H9 (cell line): ENCODE measurements at regions not wholly inside any gene's neighbourhood (a gene's known extent, or its start where the extent isn't known, plus 50 kb on each side); places are given as distances from the start of the nearest gene placed in this dataset.

ENCODE experiments used
- DNase-seq: peaks from one replicate; pipeline ENCODE4 v3.0.0-alpha.2; 2017
- H2AFZ ChIP-seq: one replicate; pipeline ENCODE4 v1.6.1; 2013; ENCODE audit warnings: mild to moderate bottlenecking, low read length, control low read depth, moderate library complexity
- H2AK5ac ChIP-seq: 2 replicates; pipeline ENCODE4 v1.6.1; 2013; ENCODE audit warnings: low read length, control low read depth, mixed read lengths; ENCODE audit not compliant: insufficient read length
- H2BK120ac ChIP-seq: one replicate; pipeline ENCODE4 v1.6.1; 2013; ENCODE audit warnings: low read depth, mild to moderate bottlenecking, low read length, control low read depth, inconsistent platforms; ENCODE audit not compliant: poor library complexity, severe bottlenecking
- H2BK12ac ChIP-seq: 2 replicates; pipeline ENCODE4 v1.6.1; 2013; ENCODE audit warnings: low read length, control low read depth, mixed read lengths, low read depth; ENCODE audit not compliant: insufficient read length
- H2BK15ac ChIP-seq: 2 replicates; pipeline ENCODE4 v1.6.1; 2013; ENCODE audit warnings: low read depth, low read length, control low read depth
- H2BK20ac ChIP-seq: one replicate; pipeline ENCODE4 v1.6.1; 2013; ENCODE audit warnings: low read depth, mild to moderate bottlenecking, low read length, control low read depth, inconsistent platforms; ENCODE audit not compliant: poor library complexity, severe bottlenecking
- H2BK5ac ChIP-seq: 2 replicates; pipeline ENCODE4 v1.6.1; 2013; ENCODE audit warnings: low read length, control low read depth, mixed read lengths; ENCODE audit not compliant: insufficient read length
- H3K14ac ChIP-seq: 2 replicates; pipeline ENCODE4 v1.6.1; 2013; ENCODE audit warnings: low read length, control low read depth; ENCODE audit not compliant: insufficient read depth
- H3K18ac ChIP-seq: 2 replicates; pipeline ENCODE4 v1.6.1; 2013; ENCODE audit warnings: low read depth, mild to moderate bottlenecking, mixed read lengths, low read length, control low read depth; ENCODE audit not compliant: insufficient read length
- H3K23ac ChIP-seq: 2 replicates; pipeline ENCODE4 v1.6.1; 2013; ENCODE audit warnings: low read length, control low read depth, mixed read lengths, low read depth; ENCODE audit not compliant: insufficient read length
- H3K23me2 ChIP-seq: 2 replicates; pipeline ENCODE4 v1.6.1; 2013; ENCODE audit warnings: low read depth, mild to moderate bottlenecking, mixed read lengths, low read length, control low read depth; ENCODE audit not compliant: insufficient read length, poor library complexity, severe bottlenecking
- H3K27ac ChIP-seq: 2 replicates; pipeline ENCODE4 v1.5.1; 2013; ENCODE audit warnings: low read length, control low read depth, mixed read lengths, low read depth; ENCODE audit not compliant: insufficient read length
- H3K27me3 ChIP-seq: 2 replicates; pipeline ENCODE4 v1.6.1; 2013; ENCODE audit warnings: low read length, control low read depth, inconsistent platforms; ENCODE audit not compliant: insufficient read depth
- H3K4ac ChIP-seq: 2 replicates; pipeline ENCODE4 v1.6.1; 2013; ENCODE audit warnings: low read depth, mild to moderate bottlenecking, control low read depth, inconsistent platforms, low read length, moderate library complexity
- H3K4me1 ChIP-seq: 2 replicates; pipeline ENCODE4 v1.6.1; 2013; ENCODE audit warnings: low read length, control low read depth, inconsistent platforms; ENCODE audit not compliant: insufficient read depth
- H3K4me2 ChIP-seq: 2 replicates; pipeline ENCODE4 v1.6.1; 2013; ENCODE audit warnings: low read length, control low read depth, mixed read lengths; ENCODE audit not compliant: insufficient read length, insufficient read depth
- H3K56ac ChIP-seq: 2 replicates; pipeline ENCODE4 v1.6.1; 2013; ENCODE audit warnings: low read depth, mild to moderate bottlenecking, mixed read lengths, low read length, control low read depth; ENCODE audit not compliant: insufficient read length
- H3K79me1 ChIP-seq: 2 replicates; pipeline ENCODE4 v1.6.1; 2013; ENCODE audit warnings: low read depth, mild to moderate bottlenecking, moderate library complexity, low read length, control low read depth, inconsistent platforms; ENCODE audit not compliant: insufficient read depth, poor library complexity, severe bottlenecking
- H3K79me2 ChIP-seq: 2 replicates; pipeline ENCODE4 v1.6.1; 2013; ENCODE audit warnings: low read length, control low read depth, inconsistent platforms; ENCODE audit not compliant: insufficient read depth
- H3K9ac ChIP-seq: 2 replicates; pipeline ENCODE4 v1.6.1; 2013; ENCODE audit warnings: low read length, control low read depth, mixed read lengths; ENCODE audit not compliant: insufficient read length; ENCODE audit errors: extremely low read depth
- H3K9me3 ChIP-seq: one replicate; pipeline ENCODE4 v1.6.1; 2013; ENCODE audit warnings: low read depth, low read length, inconsistent platforms; ENCODE audit not compliant: control insufficient read depth
- H3T11ph ChIP-seq: one replicate; pipeline ENCODE4 v1.6.1; 2013; ENCODE audit warnings: mild to moderate bottlenecking, low read length, control low read depth, inconsistent platforms
- H4K20me1 ChIP-seq: one replicate; pipeline ENCODE4 v1.6.1; 2013; ENCODE audit not compliant: control insufficient read depth, insufficient read length, insufficient read depth
- H4K5ac ChIP-seq: 2 replicates; pipeline ENCODE4 v1.6.1; 2013; ENCODE audit warnings: low read depth, mild to moderate bottlenecking, mixed read lengths, low read length, control low read depth; ENCODE audit not compliant: insufficient read length
- H4K8ac ChIP-seq: replicated peaks from 2 replicates; pipeline ENCODE4 v1.6.1; 2013; ENCODE audit warnings: low read length, control low read depth, mixed read lengths, low read depth; ENCODE audit not compliant: insufficient read length
- H4K91ac ChIP-seq: 2 replicates; pipeline ENCODE4 v1.6.1; 2013; ENCODE audit warnings: low read depth, mild to moderate bottlenecking, moderate library complexity, mixed read lengths, low read length, control low read depth; ENCODE audit not compliant: insufficient read length
- H3K27ac Mint-ChIP-seq, 3 experiments: 2 replicates in 2 of 3; 3 replicates in 1 of 3; pipeline ENCODE4 v1.8.0; 2020 to 2021; ENCODE audit warnings: mixed read lengths in 3 of 3, mild to moderate bottlenecking in 1 of 3, moderate library complexity in 1 of 3
- H3K27me3 Mint-ChIP-seq: 2 replicates; pipeline ENCODE4 v1.8.0; 2021; ENCODE audit warnings: low read depth, mild to moderate bottlenecking, moderate library complexity, mixed read lengths
- H3K36me3 Mint-ChIP-seq, 3 experiments: 2 replicates in 2 of 3; 3 replicates in 1 of 3; pipeline ENCODE4 v1.8.0; 2020 to 2021; ENCODE audit warnings: low read depth in 3 of 3, mixed read lengths in 3 of 3; ENCODE audit not compliant: insufficient read depth in 1 of 3
- H3K4me1 Mint-ChIP-seq, 2 experiments: 2 replicates each; pipeline ENCODE4 v1.8.0; 2020; ENCODE audit warnings: mixed read lengths in 2 of 2
- H3K4me3 Mint-ChIP-seq, 2 experiments: 2 replicates in 1 of 2; 3 replicates in 1 of 2; pipeline ENCODE4 v1.8.0; 2020 to 2021; ENCODE audit warnings: mild to moderate bottlenecking in 2 of 2, mixed read lengths in 2 of 2, moderate library complexity in 1 of 2
- H3K9me3 Mint-ChIP-seq, 2 experiments: 2 replicates in 1 of 2; 3 replicates in 1 of 2; pipeline ENCODE4 v1.8.0; 2020; ENCODE audit warnings: mild to moderate bottlenecking in 2 of 2, mixed read lengths in 2 of 2, moderate library complexity in 1 of 2
- CTCF ChIP-seq: fragments of 200-600 bp; sonication (generic); conservative IDR thresholded peaks from 3 replicates; pipeline ENCODE4 v1.8.0; 2021; ENCODE audit warnings: antibody characterized with exemption, mild to moderate bottlenecking
- WGBS: extraction: QIAGEN DNeasy Blood & Tissue Kit; methylation state at CpG from one replicate; pipeline ENCODE4 v1.1.7; 2013; ENCODE audit warnings: missing lambda C conversion rate, low lambda C conversion rate, mixed read lengths; ENCODE audit not compliant: insufficient read length; ENCODE audit errors: extremely low coverage; 5-methylcytosine and 5-hydroxymethylcytosine counted together

GRCh38 chr14:86050757-86051156, 520.8 kb downstream of the FLRT2 start:
- H4K8ac ChIP-seq = no peak overlapping the region
- no peak for TF ChIP-seq CTCF
- H3K27ac ChIP-seq = no peak overlapping the region
- H4K20me1 ChIP-seq = no peaks in the 10 kb centered on the region
- no peak overlapping the region for H2BK15ac ChIP-seq
- peaks cover 0 to 5% (median 2%) of the 10 kb centered on the region in 3 experiments; a peak in 2 of 7 replicates for H3K36me3 Mint-ChIP-seq
- H3K4me1 Mint-ChIP-seq = peaks cover 3 to 7% of the 10 kb centered on the region in 2 experiments; a peak in 2 of 4 replicates
- H2AK5ac ChIP-seq = no peak overlapping the region
- no peaks in the 10 kb centered on the region; a peak in 2 of 5 replicates for H3K9me3 Mint-ChIP-seq
- H3K23ac ChIP-seq = no peak overlapping the region
- no peaks in the 10 kb centered on the region for H3K9me3 ChIP-seq
- H3K23me2 ChIP-seq = no peaks in the 10 kb centered on the region
- H3T11ph ChIP-seq = no peak overlapping the region
- WGBS = no CpG with 5 or more reads among the region's 5 CpGs
- no peak overlapping the region for H3K4me2 ChIP-seq
- no peak overlapping the region for H2BK5ac ChIP-seq
- no peak overlapping the region for H2AFZ ChIP-seq
- no peaks in the 10 kb centered on the region for H3K27me3 ChIP-seq
- no peak overlapping the region for H4K91ac ChIP-seq
- H3K9ac ChIP-seq = no peak overlapping the region
- no peak overlapping the region for H3K4ac ChIP-seq
- no peak overlapping the region for H3K14ac ChIP-seq
- no peaks in the 10 kb centered on the region for H3K79me1 ChIP-seq
- no peak for DNase-seq
- no peak overlapping the region for H2BK12ac ChIP-seq
- H3K4me3 Mint-ChIP-seq = no peak overlapping the region
- no peak overlapping the region for H3K18ac ChIP-seq
- no peaks in the 10 kb centered on the region; the same call in 1 of the 2 replicates for H3K27me3 Mint-ChIP-seq
- no peak overlapping the region for H3K56ac ChIP-seq
- H3K27ac Mint-ChIP-seq = no peak overlapping the region; a peak in 1 of 7 replicates
- no peak overlapping the region for H2BK120ac ChIP-seq
- no peaks in the 10 kb centered on the region for H3K79me2 ChIP-seq
- no peak overlapping the region for H4K5ac ChIP-seq
- H3K4me1 ChIP-seq = peaks cover 2% of the 10 kb centered on the region; the same call in 1 of the 2 replicates
- no peak overlapping the region for H2BK20ac ChIP-seq
